ENCODE measurements at regions not wholly inside any gene's neighbourhood (a gene's known extent, or its start where the extent isn't known, plus 50 kb on each side); places are given as distances from the start of the nearest gene placed in this dataset.

GRCh38 chr4:62881901-62882300 is 1527.3 kb downstream of the TECRL start:
- DNase-seq (ENCODE audit: low spot score): peak; percentile 58

DNA sequence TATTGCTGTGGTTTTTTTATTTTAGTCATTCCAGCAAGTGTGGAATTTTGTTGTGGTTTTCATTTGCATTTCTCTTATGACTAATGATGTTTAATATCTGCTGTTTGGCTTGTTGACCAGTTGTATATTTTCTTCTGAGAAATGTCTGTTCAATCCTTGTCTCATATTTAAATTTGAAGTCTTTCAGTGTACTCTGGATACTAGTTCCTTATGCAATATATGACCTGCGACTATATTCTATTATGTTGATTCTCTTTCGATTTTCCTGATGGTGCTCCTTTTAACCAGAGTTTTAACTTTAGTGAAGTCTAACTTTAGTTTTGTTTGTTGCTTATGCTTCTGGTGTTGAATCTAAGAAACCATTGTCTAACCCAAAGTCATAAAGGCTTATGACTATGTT is 1528.0 kb downstream of the TECRL start:
- DNase-seq (ENCODE audit: low spot score): no peak

DNA sequence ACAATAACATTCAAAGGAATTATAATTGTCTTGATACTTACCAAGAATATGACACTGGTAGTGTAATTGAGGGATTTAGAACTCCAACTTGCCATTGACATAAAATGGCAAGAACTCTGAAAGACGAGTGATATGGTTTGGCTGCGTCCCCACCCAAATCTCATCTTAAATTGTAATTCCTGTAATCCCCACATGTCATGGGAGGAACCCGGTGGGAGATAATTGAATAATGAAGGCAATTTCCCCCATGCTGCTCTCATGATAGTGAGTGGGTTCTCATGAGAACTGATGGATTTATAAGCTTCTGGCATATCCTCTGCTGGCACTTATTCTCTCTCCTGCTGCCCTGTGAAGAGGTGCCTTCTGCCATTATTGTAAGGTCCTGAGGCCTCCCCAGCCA is 1536.4 kb downstream of the TECRL start:
- no peak for DNase-seq (ENCODE audit: low spot score)

GRCh38 chr4:62871078-62871477 is 1538.2 kb downstream of the TECRL start:
- DNase-seq (ENCODE audit: low spot score): peak; percentile 20

DNA sequence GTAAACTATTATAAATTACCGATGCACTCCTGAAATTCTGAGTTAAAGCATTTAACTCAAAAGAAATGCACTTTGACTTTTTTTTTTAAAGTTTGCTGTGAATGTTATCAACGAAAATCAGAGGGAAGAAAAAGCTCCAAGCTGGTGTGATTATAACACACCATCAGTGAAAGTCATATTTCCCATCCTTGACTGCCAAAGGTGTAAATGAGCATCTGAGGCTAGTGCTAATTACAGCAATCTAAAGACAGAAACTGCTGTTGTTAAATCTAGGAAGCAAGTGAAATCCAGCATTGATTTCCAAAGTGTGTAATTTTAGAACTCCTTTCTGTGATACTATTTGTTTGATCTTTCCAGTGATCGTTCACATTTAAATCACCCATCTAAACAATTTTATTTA is 1538.8 kb downstream of the TECRL start:
- no peak for DNase-seq (ENCODE audit: low spot score)

DNA sequence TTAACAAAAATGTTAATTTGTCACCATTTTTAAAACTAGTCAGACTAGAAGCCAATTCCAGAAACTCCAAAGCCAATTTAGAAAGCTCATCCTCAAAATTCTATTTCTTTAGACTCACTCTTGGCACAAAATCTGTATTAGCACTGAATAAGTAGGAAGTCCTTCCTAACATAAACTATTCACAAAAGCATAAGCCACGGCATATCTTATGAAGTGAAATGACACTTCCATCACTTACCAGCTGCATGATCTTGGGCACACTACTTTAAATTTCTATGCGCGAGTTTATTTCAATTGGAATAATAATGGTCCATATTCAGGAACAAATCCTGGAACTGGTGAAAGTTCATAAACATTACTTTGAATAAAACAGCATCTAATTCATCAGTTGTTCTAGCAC is 1544.0 kb downstream of the TECRL start:
- DNase-seq (ENCODE audit: low spot score): no peak

- DNase-seq (ENCODE audit: low spot score): no peak
Observed at GRCh38 chr4:62849696-62850095, 1559.6 kb downstream of the TECRL start.

- no peak for DNase-seq (ENCODE audit: low spot score)
Observed at GRCh38 chr4:62835631-62836030, 1573.6 kb downstream of the TECRL start.

GRCh38 chr4:62822306-62822705 is 1586.9 kb downstream of the TECRL start:
- DNase-seq (ENCODE audit: low spot score): no peak

DNA sequence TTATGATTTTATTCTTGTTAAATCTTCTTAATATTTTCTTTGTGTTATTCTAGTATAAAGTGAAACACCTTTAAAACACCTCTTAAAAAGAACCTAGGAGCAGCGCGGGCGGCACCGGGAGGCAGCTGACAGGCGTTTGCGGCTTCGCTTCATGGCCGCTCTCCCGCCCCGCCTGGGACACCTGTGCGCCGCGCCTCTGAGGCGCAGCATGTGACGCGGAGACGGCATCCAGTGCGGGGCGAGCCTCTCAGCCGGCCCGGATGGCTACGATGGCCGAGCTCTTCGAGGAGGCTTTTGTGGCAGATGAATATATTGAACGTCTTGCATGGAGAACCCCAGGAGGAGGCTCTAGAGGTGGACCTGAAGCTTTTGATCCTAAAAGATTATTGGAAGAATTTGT is 1592.7 kb downstream of the TECRL start:
- no peak for DNase-seq (ENCODE audit: low spot score)

GRCh38 chr4:62814510-62815047 is 1594.7 kb downstream of the TECRL start:
- peak; percentile 10 for DNase-seq (ENCODE audit: low spot score)

- no peak for DNase-seq (ENCODE audit: low spot score)
Observed at GRCh38 chr4:62806816-62807215, 1602.4 kb downstream of the TECRL start.

GRCh38 chr4:62804075-62804474 is 1603.9 kb downstream of the ADGRL3 start:
- no peak for DNase-seq (ENCODE audit: low spot score)

GRCh38 chr4:62797221-62797620 is 1597.1 kb downstream of the ADGRL3 start:
- no peak for DNase-seq (ENCODE audit: low spot score)

GRCh38 chr4:62791386-62791785 is 1591.3 kb downstream of the ADGRL3 start:
- no peak for DNase-seq (ENCODE audit: low spot score)

DNA sequence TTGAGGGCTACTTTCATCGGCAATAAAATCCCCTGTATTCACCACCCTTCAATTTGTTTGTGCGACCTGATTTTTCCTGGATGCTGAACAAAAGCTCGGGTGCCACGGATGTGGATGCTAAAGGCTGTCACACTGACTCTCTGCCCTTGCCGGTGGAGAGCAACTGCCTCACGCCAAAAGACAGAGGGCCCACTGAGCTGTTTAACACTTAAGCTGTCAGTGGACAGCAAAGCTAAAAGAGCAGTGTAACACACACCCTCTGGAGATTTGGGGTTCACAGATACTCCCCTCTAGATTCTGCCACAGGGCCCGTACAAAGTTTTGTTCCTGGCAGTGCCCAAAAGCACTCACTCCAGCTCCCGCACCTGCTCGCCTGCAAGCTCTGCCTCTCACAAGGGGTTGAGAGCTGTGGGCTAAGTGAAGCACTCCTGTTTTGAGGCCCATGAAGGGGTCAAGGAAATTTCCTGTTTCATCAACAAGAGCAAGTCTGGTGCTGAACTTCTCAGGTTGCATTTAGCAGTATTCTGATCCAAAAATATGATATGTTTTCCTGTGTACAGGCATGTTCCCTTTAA is 1571.9 kb downstream of the ADGRL3 start:
- no peak for DNase-seq (ENCODE audit: low spot score)

DNA sequence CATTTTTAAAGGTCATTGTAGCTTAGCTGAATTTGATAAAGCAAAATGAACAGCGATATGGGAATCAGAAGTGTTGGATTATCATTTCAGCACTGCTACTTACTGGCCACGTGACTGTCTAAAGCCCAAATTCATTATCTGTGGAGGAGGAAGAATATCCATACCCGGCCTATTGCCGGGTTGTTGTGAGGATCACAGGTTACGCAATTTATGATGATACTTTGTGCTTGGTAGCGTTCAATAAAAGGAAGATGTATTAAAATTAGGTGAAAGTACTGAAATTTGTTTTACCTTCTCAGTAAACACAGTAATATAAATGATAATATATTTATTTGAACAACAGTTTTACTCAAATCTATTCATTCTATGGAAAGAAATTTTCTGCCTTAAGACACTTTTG is 1540.2 kb downstream of the ADGRL3 start:
- no peak for DNase-seq (ENCODE audit: low spot score)

DNA sequence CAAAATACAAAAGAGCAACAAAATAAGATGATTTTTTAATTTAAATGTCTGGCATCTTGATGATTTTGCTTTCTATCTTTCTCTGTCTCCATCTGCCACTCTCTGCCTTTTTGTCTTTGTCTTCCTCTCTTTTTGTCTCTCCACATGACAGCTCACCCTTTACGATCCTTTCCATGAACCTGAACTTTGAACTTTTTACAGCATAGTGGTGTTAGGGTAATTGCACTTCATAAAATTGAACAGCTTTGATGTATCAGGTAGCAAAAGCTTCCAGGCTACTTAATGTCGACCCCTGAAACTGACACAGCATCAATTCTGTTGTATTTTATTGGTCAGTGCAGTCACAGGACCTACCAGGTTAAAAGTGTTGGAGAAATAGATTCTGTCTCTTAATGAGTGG is 1517.0 kb downstream of the ADGRL3 start:
- no peak for DNase-seq (ENCODE audit: low spot score)

GRCh38 chr4:62711575-62711974 is 1511.4 kb downstream of the ADGRL3 start:
- no peak for DNase-seq (ENCODE audit: low spot score)

GRCh38 chr4:62709618-62710252 is 1509.6 kb downstream of the ADGRL3 start:
- peak; percentile 59 for DNase-seq (ENCODE audit: low spot score)

- DNase-seq (ENCODE audit: low spot score): no peak
Observed at GRCh38 chr4:62706423-62706822, 1506.3 kb downstream of the ADGRL3 start.

- no peak for DNase-seq (ENCODE audit: low spot score)
Observed at GRCh38 chr4:62683799-62684566, 1483.9 kb downstream of the ADGRL3 start.

DNA sequence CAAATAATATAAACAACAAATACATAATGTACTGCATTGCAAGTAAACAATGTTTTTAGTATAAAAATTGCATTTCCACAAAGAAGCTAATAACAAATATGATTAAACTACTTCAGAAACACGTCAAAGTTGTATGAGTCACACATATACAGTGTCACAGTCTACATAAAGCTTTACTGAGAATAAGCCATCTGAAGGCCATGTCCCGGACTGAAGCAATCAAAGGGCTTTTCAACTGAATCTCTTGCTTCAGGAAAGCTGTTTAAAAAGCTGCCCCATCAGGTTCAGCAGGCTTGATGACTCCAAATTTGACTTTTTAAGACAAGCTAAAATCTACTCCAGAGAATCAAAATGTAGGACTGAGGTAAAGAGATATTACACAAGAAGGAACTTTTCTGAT is 1476.8 kb downstream of the ADGRL3 start:
- no peak for DNase-seq (ENCODE audit: low spot score)

Data from COLO829 (cell line).